ENCODE measurements at regions not wholly inside any gene's neighbourhood (a gene's known extent, or its start where the extent isn't known, plus 50 kb on each side); places are given as distances from the start of the nearest gene placed in this dataset.

DNA sequence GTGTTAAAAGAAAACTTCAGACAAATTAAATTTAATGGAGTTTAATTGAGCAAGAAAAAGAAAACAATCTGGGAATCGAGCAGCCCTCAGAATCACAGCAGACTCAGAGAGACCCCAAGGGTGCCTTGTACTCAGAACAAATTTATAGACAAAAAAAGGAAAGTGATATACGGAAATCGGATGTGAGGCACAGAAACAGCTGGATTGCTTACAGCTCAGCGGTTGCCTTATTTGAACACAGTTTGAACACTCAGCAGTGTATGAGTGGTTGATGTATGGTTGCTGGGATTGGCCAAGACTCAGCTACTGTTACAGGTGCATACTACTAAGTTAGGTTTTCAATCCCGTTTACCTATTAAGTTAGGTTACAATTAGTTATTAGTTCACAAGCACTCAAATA, 103.8 kb upstream of the LYZL1 start:
- no TSS peak for BruUV-seq (replicated peaks)
- in situ Hi-C loops (cut with MboI), result no loop called here
- no peak for TF ChIP-seq HDAC1 (IDR thresholded peaks at IDR 0.05)
- TF ChIP-seq EZH2 (IDR thresholded peaks at IDR 0.05; ENCODE audit: borderline replicate concordance, low read depth, low read length), result no peak
- no peak for TF ChIP-seq SNRNP70 (optimal IDR thresholded peaks at IDR 0.05; ENCODE audit: low read depth, low read length)
- TF ChIP-seq HDGF (IDR thresholded peaks at IDR 0.05), result no peak
- no peak for TF ChIP-seq BCL6 (CRISPR knock-in tag; IDR thresholded peaks at IDR 0.05)
- TF ChIP-seq SIX5 (IDR thresholded peaks at IDR 0.05; ENCODE audit: borderline replicate concordance in 1 of 2, insufficient read depth in 1 of 2, low read depth in 1 of 2, low read length in 2 of 2), result no peak
- TF ChIP-seq RUNX1 (IDR thresholded peaks at IDR 0.05; ENCODE audit: low read depth), result no peak
- TF ChIP-seq KAT2B (IDR thresholded peaks at IDR 0.05; ENCODE audit: low read depth, low read length), result no peak
- TF ChIP-seq, protein P1, sequence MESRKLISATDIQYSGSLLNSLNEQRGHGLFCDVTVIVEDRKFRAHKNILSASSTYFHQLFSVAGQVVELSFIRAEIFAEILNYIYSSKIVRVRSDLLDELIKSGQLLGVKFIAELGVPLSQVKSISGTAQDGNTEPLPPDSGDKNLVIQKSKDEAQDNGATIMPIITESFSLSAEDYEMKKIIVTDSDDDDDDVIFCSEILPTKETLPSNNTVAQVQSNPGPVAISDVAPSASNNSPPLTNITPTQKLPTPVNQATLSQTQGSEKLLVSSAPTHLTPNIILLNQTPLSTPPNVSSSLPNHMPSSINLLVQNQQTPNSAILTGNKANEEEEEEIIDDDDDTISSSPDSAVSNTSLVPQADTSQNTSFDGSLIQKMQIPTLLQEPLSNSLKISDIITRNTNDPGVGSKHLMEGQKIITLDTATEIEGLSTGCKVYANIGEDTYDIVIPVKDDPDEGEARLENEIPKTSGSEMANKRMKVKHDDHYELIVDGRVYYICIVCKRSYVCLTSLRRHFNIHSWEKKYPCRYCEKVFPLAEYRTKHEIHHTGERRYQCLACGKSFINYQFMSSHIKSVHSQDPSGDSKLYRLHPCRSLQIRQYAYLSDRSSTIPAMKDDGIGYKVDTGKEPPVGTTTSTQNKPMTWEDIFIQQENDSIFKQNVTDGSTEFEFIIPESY (CRISPR knock-in tag; IDR thresholded peaks at IDR 0.05), result no peak
- TF ChIP-seq, protein P2, sequence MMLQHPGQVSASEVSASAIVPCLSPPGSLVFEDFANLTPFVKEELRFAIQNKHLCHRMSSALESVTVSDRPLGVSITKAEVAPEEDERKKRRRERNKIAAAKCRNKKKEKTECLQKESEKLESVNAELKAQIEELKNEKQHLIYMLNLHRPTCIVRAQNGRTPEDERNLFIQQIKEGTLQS (IDR thresholded peaks at IDR 0.05), result no peak
- TF ChIP-seq, protein P2 (CRISPR knock-in tag; conservative IDR thresholded peaks at IDR 0.05), result no peak
- no peak for TF ChIP-seq ZNF644 (tag; IDR thresholded peaks at IDR 0.05; ENCODE audit: low read depth)
- TF ChIP-seq, protein P3, sequence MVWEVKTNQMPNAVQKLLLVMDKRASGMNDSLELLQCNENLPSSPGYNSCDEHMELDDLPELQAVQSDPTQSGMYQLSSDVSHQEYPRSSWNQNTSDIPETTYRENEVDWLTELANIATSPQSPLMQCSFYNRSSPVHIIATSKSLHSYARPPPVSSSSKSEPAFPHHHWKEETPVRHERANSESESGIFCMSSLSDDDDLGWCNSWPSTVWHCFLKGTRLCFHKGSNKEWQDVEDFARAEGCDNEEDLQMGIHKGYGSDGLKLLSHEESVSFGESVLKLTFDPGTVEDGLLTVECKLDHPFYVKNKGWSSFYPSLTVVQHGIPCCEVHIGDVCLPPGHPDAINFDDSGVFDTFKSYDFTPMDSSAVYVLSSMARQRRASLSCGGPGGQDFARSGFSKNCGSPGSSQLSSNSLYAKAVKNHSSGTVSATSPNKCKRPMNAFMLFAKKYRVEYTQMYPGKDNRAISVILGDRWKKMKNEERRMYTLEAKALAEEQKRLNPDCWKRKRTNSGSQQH (CRISPR knock-in tag; IDR thresholded peaks at IDR 0.05), result no peak
- TF ChIP-seq, protein P4, sequence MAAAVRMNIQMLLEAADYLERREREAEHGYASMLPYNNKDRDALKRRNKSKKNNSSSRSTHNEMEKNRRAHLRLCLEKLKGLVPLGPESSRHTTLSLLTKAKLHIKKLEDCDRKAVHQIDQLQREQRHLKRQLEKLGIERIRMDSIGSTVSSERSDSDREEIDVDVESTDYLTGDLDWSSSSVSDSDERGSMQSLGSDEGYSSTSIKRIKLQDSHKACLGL (CRISPR knock-in tag; IDR thresholded peaks at IDR 0.05; ENCODE audit: borderline replicate concordance, poor library complexity, severe bottlenecking), result no peak
- no peak for TF ChIP-seq SAFB2 (IDR thresholded peaks at IDR 0.05; ENCODE audit: borderline replicate concordance, low read depth, low read length, severe bottlenecking)
- no peak for TF ChIP-seq RBM25 (IDR thresholded peaks at IDR 0.05; ENCODE audit: low read depth, low read length, severe bottlenecking)
- TF ChIP-seq ZBTB7A (IDR thresholded peaks at IDR 0.05; ENCODE audit: borderline replicate concordance, control insufficient read depth, low read depth, low read length), result no peak
- no peak for TF ChIP-seq ARHGAP35 (IDR thresholded peaks at IDR 0.05; ENCODE audit: partially characterized antibody)
- TF ChIP-seq PHF20 (IDR thresholded peaks at IDR 0.05; ENCODE audit: partially characterized antibody), result no peak
- no peak overlapping the region for H3K4me2 ChIP-seq (ENCODE audit: insufficient read depth, low read length)
- ChIA-PET POLR2A (interaction anchor here (0.6 kb wide), 2 partner anchors 219 to 555 kb away, joined by 3 read pairs; no protein-coding TSS in a partner anchor), CTCF (ENCODE audit: low intra/inter-chr PET ratio) (no interaction called here)
- no peak overlapping the region for H3K4me3 ChIP-seq
- peaks cover 3 to 8% of the 10 kb centered on the region in 2 experiments; a peak in 3 of 5 replicates for H3K27me3 ChIP-seq (ENCODE audit: control insufficient read depth in 2 of 2, insufficient read depth in 2 of 2, low read length in 2 of 2)
- H3K9ac ChIP-seq (ENCODE audit: insufficient read depth in 1 of 2, low read depth in 2 of 2, low read length in 2 of 2), result no peak overlapping the region
- WGBS (ENCODE audit: insufficient coverage, low coverage, missing lambda C conversion rate), result 0% methylated on average over 5 of the region's 5 CpGs
- no peaks in the 10 kb centered on the region for H3K79me2 ChIP-seq (ENCODE audit: control insufficient read depth, insufficient read depth, low read length)
- no peaks in the 10 kb centered on the region for H3K4me1 ChIP-seq (replicated peaks in 1 of 2; ENCODE audit: control insufficient read depth in 2 of 2, insufficient read depth in 2 of 2, low read length in 2 of 2)
- no peaks in the 10 kb centered on the region for H3K9me3 ChIP-seq (replicated peaks; ENCODE audit: control insufficient read depth, insufficient read depth, low read depth, low read length)
- no peak overlapping the region for H3K27ac ChIP-seq (ENCODE audit: extremely low read depth, low read depth, low read length)
- no peak for DNase-seq (ENCODE audit: extremely low read depth in 1 of 4, low spot score in 3 of 4)
- ATAC-seq, result no peak
- intact Hi-C loops (cut with micrococcal nuclease), result no loop called here
- H2AFZ ChIP-seq (ENCODE audit: low read depth, low read length), result no peak overlapping the region
- no peaks in the 10 kb centered on the region for H3K9me1 ChIP-seq (ENCODE audit: control insufficient read depth, insufficient read depth, low read length)
- H3K36me3 ChIP-seq (ENCODE audit: control insufficient read depth, insufficient read depth, low read length), result no peaks in the 10 kb centered on the region
- no peak for FAIRE-seq
- no peaks in the 10 kb centered on the region for H4K20me1 ChIP-seq (replicated peaks; ENCODE audit: control insufficient read depth, insufficient read depth, low read length)
